ENCODE measurements at regions not wholly inside any gene's neighbourhood (a gene's known extent, or its start where the extent isn't known, plus 50 kb on each side); places are given as distances from the start of the nearest gene placed in this dataset.

DNA sequence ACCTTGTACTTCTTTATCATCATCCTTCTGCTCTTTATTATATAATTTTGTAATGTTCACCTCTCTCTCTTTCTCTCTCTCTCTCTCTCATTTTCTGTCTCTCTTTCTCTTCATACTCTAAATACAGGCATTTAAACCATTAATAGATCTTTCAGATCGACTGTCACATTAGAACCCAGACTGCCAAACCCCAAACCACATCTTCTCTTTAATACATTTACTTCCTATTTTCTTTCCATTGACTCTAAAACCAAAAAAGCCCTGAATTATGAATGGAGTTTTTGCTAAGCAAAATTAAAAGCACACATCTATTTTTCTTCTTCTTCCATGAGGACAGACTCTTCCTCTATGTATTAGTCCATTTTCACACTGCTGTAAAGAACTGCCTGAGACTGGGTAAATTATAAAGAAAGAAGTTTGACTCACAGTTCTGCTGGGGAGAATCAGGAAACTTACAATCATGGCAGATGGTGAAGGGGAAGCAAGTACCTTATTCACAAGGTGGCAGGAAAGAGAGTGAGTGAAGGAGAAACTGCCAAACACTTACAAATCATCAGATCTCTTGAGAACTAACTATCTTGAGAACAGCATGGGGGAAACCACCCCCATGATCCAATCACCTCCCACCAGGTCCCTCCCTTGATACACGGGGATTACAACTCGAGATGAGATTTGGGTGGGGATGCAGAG lies 272.7 kb upstream of the MGMT start:
- no peak for TF ChIP-seq EZH2 (IDR thresholded peaks at IDR 0.05; ENCODE audit: borderline replicate concordance, low read length)
- TF ChIP-seq, protein P1, sequence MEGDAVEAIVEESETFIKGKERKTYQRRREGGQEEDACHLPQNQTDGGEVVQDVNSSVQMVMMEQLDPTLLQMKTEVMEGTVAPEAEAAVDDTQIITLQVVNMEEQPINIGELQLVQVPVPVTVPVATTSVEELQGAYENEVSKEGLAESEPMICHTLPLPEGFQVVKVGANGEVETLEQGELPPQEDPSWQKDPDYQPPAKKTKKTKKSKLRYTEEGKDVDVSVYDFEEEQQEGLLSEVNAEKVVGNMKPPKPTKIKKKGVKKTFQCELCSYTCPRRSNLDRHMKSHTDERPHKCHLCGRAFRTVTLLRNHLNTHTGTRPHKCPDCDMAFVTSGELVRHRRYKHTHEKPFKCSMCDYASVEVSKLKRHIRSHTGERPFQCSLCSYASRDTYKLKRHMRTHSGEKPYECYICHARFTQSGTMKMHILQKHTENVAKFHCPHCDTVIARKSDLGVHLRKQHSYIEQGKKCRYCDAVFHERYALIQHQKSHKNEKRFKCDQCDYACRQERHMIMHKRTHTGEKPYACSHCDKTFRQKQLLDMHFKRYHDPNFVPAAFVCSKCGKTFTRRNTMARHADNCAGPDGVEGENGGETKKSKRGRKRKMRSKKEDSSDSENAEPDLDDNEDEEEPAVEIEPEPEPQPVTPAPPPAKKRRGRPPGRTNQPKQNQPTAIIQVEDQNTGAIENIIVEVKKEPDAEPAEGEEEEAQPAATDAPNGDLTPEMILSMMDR (IDR thresholded peaks at IDR 0.05; ENCODE audit: low read length) = no peak
